PC-9 (cell line): ENCODE measurements at regions not wholly inside any gene's neighbourhood (a gene's known extent, or its start where the extent isn't known, plus 50 kb on each side); places are given as distances from the start of the nearest gene placed in this dataset.
"Not testable (repeated sequence)": the region's sequence is repeated elsewhere in the genome, so short reads cannot be mapped to it uniquely, and the experiment has no call there.

Experiments used
- BruUV-seq: library from RNA; stranded (reverse); fragments of 400-500 nt; replicated peaks from 2 replicates; lab custom pipeline; 2021; lab: Mats Ljungman, UMichigan
- CTCF ChIA-PET: fragments of 300-600 bp; sonication (Branson Sonifier 250); formaldehyde crosslinking; loops from one replicate; lab custom pipeline; 2022; ENCODE audit warnings: antibody characterized with exemption; lab: Charles Lee
- POLR2A ChIA-PET: fragments of 300-600 bp; sonication (Branson Sonifier 250); formaldehyde crosslinking; loops from one replicate; lab custom pipeline; 2022; ENCODE audit warnings: antibody characterized with exemption; ENCODE audit not compliant: unreplicated experiment; lab: Charles Lee
- DNase-seq, 2 experiments: peaks; one replicate each; pipeline versions ENCODE4 v3.0.0 to v3.0.0-alpha.2; 2015 to 2022; ENCODE audit warnings: mixed read lengths in 1 of 2
- H2AFZ ChIP-seq: fragments of 200-600 bp; sonication (generic); 2 replicates; pipeline ENCODE4 v1.8.1; 2017; ENCODE audit warnings: antibody characterized with exemption
- H3F3A ChIP-seq: fragments of 200-600 bp; sonication (generic); 2 replicates; pipeline ENCODE4 v1.8.1; 2017; ENCODE audit warnings: antibody characterized with exemption, mild to moderate bottlenecking, low read depth; ENCODE audit not compliant: insufficient read depth
- H3K27ac ChIP-seq: fragments of 200-600 bp; sonication (generic); 2 replicates; pipeline ENCODE4 v1.6.1; 2016; ENCODE audit warnings: mixed run types
- H3K27me3 ChIP-seq: fragments of 200-600 bp; sonication (generic); 2 replicates; pipeline ENCODE4 v1.6.1; 2016; ENCODE audit warnings: low read depth, mixed run types; ENCODE audit not compliant: insufficient read depth
- H3K36me3 ChIP-seq: fragments of 200-600 bp; sonication (generic); 2 replicates; pipeline ENCODE4 v1.6.1; 2016; ENCODE audit warnings: low read depth, mixed run types
- H3K4me1 ChIP-seq: fragments of 200-600 bp; sonication (generic); replicated peaks from 2 replicates; pipeline ENCODE4 v1.6.1; 2016; ENCODE audit warnings: mixed run types; ENCODE audit not compliant: insufficient read depth
- H3K4me2 ChIP-seq: fragments of 200-600 bp; sonication (generic); 2 replicates; pipeline ENCODE4 v1.6.1; 2017; ENCODE audit warnings: mixed run types
- H3K4me3 ChIP-seq: fragments of 200-600 bp; sonication (generic); 2 replicates; pipeline ENCODE4 v1.6.1; 2016; ENCODE audit warnings: mixed run types
- H3K79me2 ChIP-seq: fragments of 200-600 bp; sonication (generic); 2 replicates; pipeline ENCODE4 v1.6.1; 2017; ENCODE audit warnings: low read depth, mixed run types
- H3K9me2 ChIP-seq: fragments of 200-600 bp; sonication (generic); 2 replicates; pipeline ENCODE4 v1.8.1; 2017; ENCODE audit warnings: mild to moderate bottlenecking; ENCODE audit not compliant: insufficient read depth
- H3K9me3 ChIP-seq: fragments of 200-600 bp; sonication (generic); 2 replicates; pipeline ENCODE4 v1.8.1; 2016; ENCODE audit warnings: low read depth; ENCODE audit not compliant: insufficient read depth
- H4K20me1 ChIP-seq: fragments of 200-600 bp; sonication (generic); 2 replicates; pipeline ENCODE4 v1.8.1; 2017; ENCODE audit not compliant: insufficient read depth
- EZH2 ChIP-seq: fragments of 200-600 bp; sonication (generic); IDR thresholded peaks from 2 replicates; pipeline ENCODE4 v1.8.0; 2017; ENCODE audit warnings: antibody characterized with exemption, low read depth
- intact Hi-C: fragments of 100-400 bp; cut with micrococcal nuclease; formaldehyde crosslinking; loops from one replicate; pipeline ENCODE4 v1.10.0; 2022; ENCODE audit not compliant: unreplicated experiment
- TF ChIP-seq, protein P1 (sequence below): fragments of 200-600 bp; sonication (generic); conservative IDR thresholded peaks from 2 replicates; pipeline ENCODE4 v1.6.1; 2017; ENCODE audit warnings: mixed run types, antibody characterized with exemption, mild to moderate bottlenecking, moderate library complexity

DNA sequence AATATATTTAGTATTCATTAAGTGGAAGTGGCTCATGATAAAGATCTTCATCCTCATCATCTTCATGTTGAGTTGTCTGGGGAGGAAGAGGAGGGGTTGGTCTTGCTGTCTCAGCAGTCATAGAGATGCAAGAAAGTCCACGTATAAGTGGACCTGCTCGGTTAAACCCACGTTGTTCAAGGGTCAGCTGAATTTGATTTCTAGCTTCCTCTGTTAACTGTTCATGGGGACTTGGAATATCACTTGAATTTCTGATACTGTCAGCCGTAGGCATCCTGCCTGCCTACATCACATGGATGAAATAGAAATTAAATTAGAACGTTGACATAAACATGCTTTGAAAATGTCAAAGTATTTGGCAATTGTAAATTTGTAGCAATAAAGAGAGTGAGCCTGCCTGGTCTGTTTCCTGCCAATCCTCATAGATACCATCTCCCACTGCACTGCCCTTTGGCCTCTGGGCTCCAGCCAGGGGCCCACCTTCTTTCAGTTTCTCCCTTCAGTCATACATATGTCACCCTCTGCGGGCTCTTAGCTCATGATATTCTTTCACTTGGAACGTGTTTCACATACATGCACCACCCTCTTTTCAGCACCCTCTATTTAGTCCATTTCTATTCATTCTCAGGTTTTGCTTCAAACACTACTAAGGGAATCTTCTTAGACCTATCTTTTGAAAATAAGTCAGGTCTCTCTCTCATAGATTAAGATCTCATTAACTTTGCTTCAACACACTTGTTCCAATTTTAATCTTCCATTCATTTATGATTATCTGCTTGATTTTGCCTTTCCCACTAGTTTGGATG is 376.3 kb downstream of the IPMK start:
- no peaks in the 10 kb centered on the region for H3K4me1 ChIP-seq
- H3K27ac ChIP-seq, result no peak overlapping the region
- CTCF ChIA-PET, result no interaction called here
- TF ChIP-seq EZH2, result no peak
- TF ChIP-seq, protein P1, sequence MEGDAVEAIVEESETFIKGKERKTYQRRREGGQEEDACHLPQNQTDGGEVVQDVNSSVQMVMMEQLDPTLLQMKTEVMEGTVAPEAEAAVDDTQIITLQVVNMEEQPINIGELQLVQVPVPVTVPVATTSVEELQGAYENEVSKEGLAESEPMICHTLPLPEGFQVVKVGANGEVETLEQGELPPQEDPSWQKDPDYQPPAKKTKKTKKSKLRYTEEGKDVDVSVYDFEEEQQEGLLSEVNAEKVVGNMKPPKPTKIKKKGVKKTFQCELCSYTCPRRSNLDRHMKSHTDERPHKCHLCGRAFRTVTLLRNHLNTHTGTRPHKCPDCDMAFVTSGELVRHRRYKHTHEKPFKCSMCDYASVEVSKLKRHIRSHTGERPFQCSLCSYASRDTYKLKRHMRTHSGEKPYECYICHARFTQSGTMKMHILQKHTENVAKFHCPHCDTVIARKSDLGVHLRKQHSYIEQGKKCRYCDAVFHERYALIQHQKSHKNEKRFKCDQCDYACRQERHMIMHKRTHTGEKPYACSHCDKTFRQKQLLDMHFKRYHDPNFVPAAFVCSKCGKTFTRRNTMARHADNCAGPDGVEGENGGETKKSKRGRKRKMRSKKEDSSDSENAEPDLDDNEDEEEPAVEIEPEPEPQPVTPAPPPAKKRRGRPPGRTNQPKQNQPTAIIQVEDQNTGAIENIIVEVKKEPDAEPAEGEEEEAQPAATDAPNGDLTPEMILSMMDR, result no peak
- intact Hi-C loops, result no loop called here
- POLR2A ChIA-PET, result no interaction called here
- DNase-seq, result peak in 1 of 2 experiments; percentile 5
- H3K4me3 ChIP-seq, result no peak overlapping the region
- H3K9me2 ChIP-seq, result no peaks in the 10 kb centered on the region
- no peaks in the 10 kb centered on the region for H3K27me3 ChIP-seq
- H3K4me2 ChIP-seq, result no peak overlapping the region
- H4K20me1 ChIP-seq, result no peaks in the 10 kb centered on the region
- no peaks in the 10 kb centered on the region for H3F3A ChIP-seq
- no peak overlapping the region for H2AFZ ChIP-seq
- H3K79me2 ChIP-seq, result no peaks in the 10 kb centered on the region
- H3K9me3 ChIP-seq, result no peaks in the 10 kb centered on the region
- no peaks in the 10 kb centered on the region for H3K36me3 ChIP-seq
- no TSS peak for BruUV-seq

DNA sequence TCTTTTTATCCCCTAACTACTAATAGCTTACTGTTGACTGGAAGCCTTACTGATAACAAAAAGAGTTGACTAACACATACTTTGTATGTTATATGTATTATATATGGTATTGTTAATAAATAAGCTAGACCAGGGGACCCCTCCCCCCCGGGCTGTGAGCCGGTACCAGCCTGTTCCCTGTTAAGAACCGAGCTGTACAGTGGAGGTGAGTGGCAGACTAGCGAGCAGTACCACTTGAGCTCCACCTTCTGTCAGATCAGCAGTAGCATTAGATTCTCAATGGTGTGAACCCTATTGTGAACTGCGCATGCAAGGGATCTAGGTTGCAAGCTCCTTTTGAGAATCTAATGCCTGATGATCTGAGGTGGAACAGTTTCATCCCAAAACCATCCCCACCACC is 377.0 kb downstream of the IPMK start:
- H3K36me3 ChIP-seq, result no peaks in the 10 kb centered on the region
- no peaks in the 10 kb centered on the region for H4K20me1 ChIP-seq
- intact Hi-C loops, result no loop called here
- no peak overlapping the region for H3K27ac ChIP-seq
- H3K9me3 ChIP-seq, result no peaks in the 10 kb centered on the region
- H3K4me3 ChIP-seq, result no peak overlapping the region
- no peak overlapping the region for H2AFZ ChIP-seq
- no peak for DNase-seq
- no peaks in the 10 kb centered on the region for H3F3A ChIP-seq
- H3K79me2 ChIP-seq, result no peaks in the 10 kb centered on the region
- no TSS peak for BruUV-seq
- POLR2A ChIA-PET, result no interaction called here
- no peaks in the 10 kb centered on the region for H3K4me1 ChIP-seq
- TF ChIP-seq, protein P1, result no peak
- no peak for TF ChIP-seq EZH2
- CTCF ChIA-PET, result no interaction called here
- H3K4me2 ChIP-seq, result no peak overlapping the region
- H3K27me3 ChIP-seq, result no peaks in the 10 kb centered on the region
- no peaks in the 10 kb centered on the region for H3K9me2 ChIP-seq

DNA sequence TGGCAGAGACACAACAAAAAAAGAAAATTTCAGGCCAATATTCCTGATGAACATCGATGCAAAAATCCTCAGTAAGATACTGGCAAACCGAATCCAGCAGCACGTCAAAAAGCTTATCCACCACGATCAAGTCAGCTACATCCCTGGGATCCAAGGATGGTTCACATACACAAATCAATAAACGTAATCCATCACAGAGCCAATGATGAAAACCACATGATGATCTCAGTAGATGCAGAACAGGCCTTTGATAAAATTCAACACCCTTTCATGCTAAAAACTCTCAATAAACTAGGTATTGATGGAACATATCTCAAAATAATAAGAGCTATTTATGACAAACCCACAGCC is 382.1 kb downstream of the IPMK start:
- BruUV-seq, result not testable (repeated sequence)

More for the DNA sequence above, 382.1 kb downstream of the IPMK start:
- H3K4me1 ChIP-seq, H3K9me2 ChIP-seq, H4K20me1 ChIP-seq, H2AFZ ChIP-seq, H3K79me2 ChIP-seq, H3K4me3 ChIP-seq, H3F3A ChIP-seq, H3K27ac ChIP-seq, H3K36me3 ChIP-seq, H3K9me3 ChIP-seq, DNase-seq, CTCF ChIA-PET, POLR2A ChIA-PET, intact Hi-C loops, H3K27me3 ChIP-seq, H3K4me2 ChIP-seq: not testable (repeated sequence)
